Brain microvascular endothelial cell (primary cell): ENCODE measurements at regions not wholly inside any gene's neighbourhood (a gene's known extent, or its start where the extent isn't known, plus 50 kb on each side); places are given as distances from the start of the nearest gene placed in this dataset.
"Not testable (repeated sequence)": the region's sequence is repeated elsewhere in the genome, so short reads cannot be mapped to it uniquely, and the experiment has no call there.

Experiments used
- DNase-seq: peaks from one replicate; pipeline ENCODE4 v3.0.0-alpha.2; 2020
- H3K27ac ChIP-seq: fragments of 250-450 bp; sonication (Bioruptor Pico); 2 replicates; pipeline ENCODE4 v1.5.1; 2020; ENCODE audit warnings: mild to moderate bottlenecking, moderate library complexity
- H3K27me3 ChIP-seq: fragments of 250-450 bp; sonication (Bioruptor Pico); replicated peaks from 2 replicates; pipeline ENCODE4 v1.5.1; 2020; ENCODE audit warnings: mild to moderate bottlenecking
- H3K36me3 ChIP-seq: fragments of 250-450 bp; sonication (Bioruptor Pico); replicated peaks from 2 replicates; pipeline ENCODE4 v1.5.1; 2020; ENCODE audit warnings: mild to moderate bottlenecking
- H3K4me3 ChIP-seq: 2 replicates; pipeline ENCODE4 v1.5.1; 2011; ENCODE audit warnings: low read depth, mild to moderate bottlenecking, control low read depth, low read length, moderate library complexity
- in situ Hi-C: cut with HindIII; loops from 2 replicates; pipeline ENCODE4 v1.10.0; 2017; ENCODE audit warnings: low sequenced_read_pairs, low pct_ligation_motif_present
- TF ChIP-seq, protein P1 (sequence below): IDR thresholded peaks from 2 replicates; pipeline ENCODE4 v1.5.1; 2011; ENCODE audit warnings: low read depth, mild to moderate bottlenecking, moderate library complexity, low read length, control low read depth, inconsistent platforms; ENCODE audit errors: missing control alignments

DNA sequence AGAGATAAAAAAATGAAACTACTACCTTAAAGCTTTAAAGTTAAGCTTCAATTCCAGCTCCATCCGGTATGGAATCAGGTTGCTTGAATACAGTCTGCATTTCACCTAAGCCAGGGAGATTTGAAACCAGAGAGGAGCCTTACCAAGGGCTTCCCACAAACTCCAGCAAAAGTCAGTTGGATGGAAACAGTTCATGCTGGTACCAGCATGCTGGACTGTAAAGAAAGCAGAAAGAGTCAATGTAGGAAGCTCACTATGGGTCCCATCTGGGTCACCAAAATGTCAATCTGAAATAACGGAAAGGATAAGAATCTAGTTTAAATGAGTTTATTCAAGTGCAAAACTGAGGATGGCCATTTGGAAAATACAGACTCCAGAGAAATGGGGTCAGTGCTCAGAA is 65.3 kb downstream of the CDO1 start:
- TF ChIP-seq, protein P1, sequence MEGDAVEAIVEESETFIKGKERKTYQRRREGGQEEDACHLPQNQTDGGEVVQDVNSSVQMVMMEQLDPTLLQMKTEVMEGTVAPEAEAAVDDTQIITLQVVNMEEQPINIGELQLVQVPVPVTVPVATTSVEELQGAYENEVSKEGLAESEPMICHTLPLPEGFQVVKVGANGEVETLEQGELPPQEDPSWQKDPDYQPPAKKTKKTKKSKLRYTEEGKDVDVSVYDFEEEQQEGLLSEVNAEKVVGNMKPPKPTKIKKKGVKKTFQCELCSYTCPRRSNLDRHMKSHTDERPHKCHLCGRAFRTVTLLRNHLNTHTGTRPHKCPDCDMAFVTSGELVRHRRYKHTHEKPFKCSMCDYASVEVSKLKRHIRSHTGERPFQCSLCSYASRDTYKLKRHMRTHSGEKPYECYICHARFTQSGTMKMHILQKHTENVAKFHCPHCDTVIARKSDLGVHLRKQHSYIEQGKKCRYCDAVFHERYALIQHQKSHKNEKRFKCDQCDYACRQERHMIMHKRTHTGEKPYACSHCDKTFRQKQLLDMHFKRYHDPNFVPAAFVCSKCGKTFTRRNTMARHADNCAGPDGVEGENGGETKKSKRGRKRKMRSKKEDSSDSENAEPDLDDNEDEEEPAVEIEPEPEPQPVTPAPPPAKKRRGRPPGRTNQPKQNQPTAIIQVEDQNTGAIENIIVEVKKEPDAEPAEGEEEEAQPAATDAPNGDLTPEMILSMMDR: no peak
- no peak for DNase-seq
- H3K27ac ChIP-seq: no peak overlapping the region
- no peaks in the 10 kb centered on the region for H3K27me3 ChIP-seq
- H3K36me3 ChIP-seq: no peaks in the 10 kb centered on the region
- no peak overlapping the region for H3K4me3 ChIP-seq
- in situ Hi-C loops: no loop called here

- Histone ChIP-seq H3K27ac (no peak overlapping the region), H3K27me3 (no peaks in the 10 kb centered on the region), H3K4me3 (no peak overlapping the region), H3K36me3 (no peaks in the 10 kb centered on the region)
- DNase-seq: no peak
- TF ChIP-seq, protein P1: no peak
- in situ Hi-C loops: no loop called here
Measured at GRCh38 chr5:115749016-115749415, 67.4 kb downstream of the CDO1 start.

DNA sequence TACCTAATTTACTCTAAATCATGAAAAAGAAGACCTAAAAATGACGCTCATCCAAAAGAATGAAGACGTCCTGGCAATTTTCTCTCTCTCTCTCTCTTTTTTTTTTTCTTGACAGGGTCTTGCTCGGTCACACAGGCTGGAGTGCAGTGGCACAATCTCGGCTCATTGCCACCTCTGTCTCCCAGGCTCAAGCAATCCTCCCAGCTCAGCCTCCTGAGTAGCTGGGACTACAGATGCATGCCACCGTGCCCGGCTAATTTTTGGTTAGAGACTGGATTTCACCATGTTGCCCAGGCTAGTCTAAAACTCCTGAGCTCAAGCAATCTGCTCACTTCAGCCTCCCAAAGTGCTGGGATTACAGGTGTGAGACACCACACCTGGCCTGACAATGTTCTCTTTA is 77.2 kb downstream of the CDO1 start:
- H3K27ac ChIP-seq, H3K4me3 ChIP-seq, H3K36me3 ChIP-seq, DNase-seq, in situ Hi-C loops, H3K27me3 ChIP-seq: not testable (repeated sequence)

DNA sequence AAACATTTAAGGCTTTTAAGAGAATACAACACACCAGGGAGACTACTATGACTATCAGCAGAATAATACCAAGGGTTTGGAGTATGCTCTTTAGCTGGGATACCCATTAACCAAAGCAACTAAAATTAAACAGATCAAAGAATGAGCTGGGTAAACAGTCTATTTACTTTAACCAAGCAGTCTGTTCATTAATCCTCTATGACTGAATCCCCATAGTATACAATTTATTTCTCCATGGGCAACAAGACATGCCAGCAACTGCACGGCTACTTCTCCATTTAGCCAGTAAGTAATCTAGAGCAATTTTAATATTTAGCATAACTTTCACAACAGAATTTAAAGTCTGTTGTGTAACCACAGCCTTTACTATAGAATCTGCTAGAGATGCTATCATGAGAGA is 77.6 kb downstream of the CDO1 start:
- Histone ChIP-seq H3K4me3 (no peak overlapping the region), H3K36me3 (no peaks in the 10 kb centered on the region), H3K27ac (no peak overlapping the region), H3K27me3 (peaks cover 2% of the 10 kb centered on the region)
- in situ Hi-C loops: no loop called here
- DNase-seq: no peak
- TF ChIP-seq, protein P1: no peak

DNA sequence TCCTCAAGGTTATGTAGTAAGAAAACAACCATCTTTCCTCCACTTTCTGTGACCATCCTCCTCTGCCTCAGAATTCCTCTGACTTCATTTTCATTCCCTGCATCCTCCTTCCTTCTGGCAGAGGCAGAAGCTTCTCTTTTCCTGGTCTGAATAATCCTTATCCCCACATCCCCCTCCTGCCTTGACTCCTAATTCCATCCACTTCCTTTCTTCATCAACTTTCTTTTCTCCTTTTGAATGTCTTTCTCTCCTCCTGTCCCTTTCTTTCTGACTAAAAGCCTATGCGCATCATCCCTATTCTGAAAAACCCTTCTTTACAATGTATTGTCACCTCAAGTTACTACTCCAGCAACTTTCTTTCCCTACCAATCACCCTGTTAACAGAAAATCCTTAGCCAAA is 79.0 kb downstream of the CDO1 start:
- DNase-seq: no peak
- Histone ChIP-seq H3K27ac (no peak overlapping the region), H3K4me3 (no peak overlapping the region), H3K27me3 (peaks cover 2% of the 10 kb centered on the region), H3K36me3 (no peaks in the 10 kb centered on the region)
- TF ChIP-seq, protein P1: no peak
- in situ Hi-C loops: no loop called here

GRCh38 chr5:115736690-115737005 is 79.8 kb downstream of the CDO1 start:
- DNase-seq: no peak
- TF ChIP-seq, protein P1: no peak
- Histone ChIP-seq H3K27ac (no peak overlapping the region), H3K36me3 (no peaks in the 10 kb centered on the region), H3K27me3 (peaks cover 2% of the 10 kb centered on the region), H3K4me3 (no peak overlapping the region)
- in situ Hi-C loops: no loop called here
